ENCODE measurements at regions not wholly inside any gene's neighbourhood (a gene's known extent, or its start where the extent isn't known, plus 50 kb on each side); places are given as distances from the start of the nearest gene placed in this dataset.

- TF ChIP-seq TP53 (CRISPR knock-in tag; IDR thresholded peaks at IDR 0.05) (no peak), RFX5 (IDR thresholded peaks at IDR 0.05) (no peak), ZFP36 (IDR thresholded peaks at IDR 0.05; ENCODE audit: borderline replicate concordance, partially characterized antibody) (no peak), BHLHE40 (IDR thresholded peaks at IDR 0.05; ENCODE audit: low read depth, low read length) (no peak), PBX3 (IDR thresholded peaks at IDR 0.05) (no peak), CBX2 (IDR thresholded peaks at IDR 0.05; ENCODE audit: borderline replicate concordance, low read depth) (no peak), SMC3 (IDR thresholded peaks at IDR 0.05) (no peak)
- TF ChIP-seq, protein P1, sequence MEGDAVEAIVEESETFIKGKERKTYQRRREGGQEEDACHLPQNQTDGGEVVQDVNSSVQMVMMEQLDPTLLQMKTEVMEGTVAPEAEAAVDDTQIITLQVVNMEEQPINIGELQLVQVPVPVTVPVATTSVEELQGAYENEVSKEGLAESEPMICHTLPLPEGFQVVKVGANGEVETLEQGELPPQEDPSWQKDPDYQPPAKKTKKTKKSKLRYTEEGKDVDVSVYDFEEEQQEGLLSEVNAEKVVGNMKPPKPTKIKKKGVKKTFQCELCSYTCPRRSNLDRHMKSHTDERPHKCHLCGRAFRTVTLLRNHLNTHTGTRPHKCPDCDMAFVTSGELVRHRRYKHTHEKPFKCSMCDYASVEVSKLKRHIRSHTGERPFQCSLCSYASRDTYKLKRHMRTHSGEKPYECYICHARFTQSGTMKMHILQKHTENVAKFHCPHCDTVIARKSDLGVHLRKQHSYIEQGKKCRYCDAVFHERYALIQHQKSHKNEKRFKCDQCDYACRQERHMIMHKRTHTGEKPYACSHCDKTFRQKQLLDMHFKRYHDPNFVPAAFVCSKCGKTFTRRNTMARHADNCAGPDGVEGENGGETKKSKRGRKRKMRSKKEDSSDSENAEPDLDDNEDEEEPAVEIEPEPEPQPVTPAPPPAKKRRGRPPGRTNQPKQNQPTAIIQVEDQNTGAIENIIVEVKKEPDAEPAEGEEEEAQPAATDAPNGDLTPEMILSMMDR (IDR thresholded peaks at IDR 0.05), result no peak
- TF ChIP-seq, protein P2, sequence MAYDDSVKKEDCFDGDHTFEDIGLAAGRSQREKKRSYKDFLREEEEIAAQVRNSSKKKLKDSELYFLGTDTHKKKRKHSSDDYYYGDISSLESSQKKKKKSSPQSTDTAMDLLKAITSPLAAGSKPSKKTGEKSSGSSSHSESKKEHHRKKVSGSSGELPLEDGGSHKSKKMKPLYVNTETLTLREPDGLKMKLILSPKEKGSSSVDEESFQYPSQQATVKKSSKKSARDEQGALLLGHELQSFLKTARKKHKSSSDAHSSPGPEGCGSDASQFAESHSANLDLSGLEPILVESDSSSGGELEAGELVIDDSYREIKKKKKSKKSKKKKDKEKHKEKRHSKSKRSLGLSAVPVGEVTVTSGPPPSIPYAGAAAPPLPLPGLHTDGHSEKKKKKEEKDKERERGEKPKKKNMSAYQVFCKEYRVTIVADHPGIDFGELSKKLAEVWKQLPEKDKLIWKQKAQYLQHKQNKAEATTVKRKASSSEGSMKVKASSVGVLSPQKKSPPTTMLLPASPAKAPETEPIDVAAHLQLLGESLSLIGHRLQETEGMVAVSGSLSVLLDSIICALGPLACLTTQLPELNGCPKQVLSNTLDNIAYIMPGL (CRISPR knock-in tag; IDR thresholded peaks at IDR 0.05; ENCODE audit: borderline replicate concordance), result no peak
Observed at GRCh38 chr9:135032868-135033460, 54.5 kb upstream of the OLFM1 start.

Data from A549 (cell line).